LHCN-M2 (cell line): ENCODE measurements at regions not wholly inside any gene's neighbourhood (a gene's known extent, or its start where the extent isn't known, plus 50 kb on each side); places are given as distances from the start of the nearest gene placed in this dataset.
"Not testable (repeated sequence)": the region's sequence is repeated elsewhere in the genome, so short reads cannot be mapped to it uniquely, and the experiment has no call there.

Source experiments
- DNase-seq: peaks from one replicate; pipeline ENCODE4 v3.0.0-alpha.2; 2012; ENCODE audit warnings: low read depth

DNA sequence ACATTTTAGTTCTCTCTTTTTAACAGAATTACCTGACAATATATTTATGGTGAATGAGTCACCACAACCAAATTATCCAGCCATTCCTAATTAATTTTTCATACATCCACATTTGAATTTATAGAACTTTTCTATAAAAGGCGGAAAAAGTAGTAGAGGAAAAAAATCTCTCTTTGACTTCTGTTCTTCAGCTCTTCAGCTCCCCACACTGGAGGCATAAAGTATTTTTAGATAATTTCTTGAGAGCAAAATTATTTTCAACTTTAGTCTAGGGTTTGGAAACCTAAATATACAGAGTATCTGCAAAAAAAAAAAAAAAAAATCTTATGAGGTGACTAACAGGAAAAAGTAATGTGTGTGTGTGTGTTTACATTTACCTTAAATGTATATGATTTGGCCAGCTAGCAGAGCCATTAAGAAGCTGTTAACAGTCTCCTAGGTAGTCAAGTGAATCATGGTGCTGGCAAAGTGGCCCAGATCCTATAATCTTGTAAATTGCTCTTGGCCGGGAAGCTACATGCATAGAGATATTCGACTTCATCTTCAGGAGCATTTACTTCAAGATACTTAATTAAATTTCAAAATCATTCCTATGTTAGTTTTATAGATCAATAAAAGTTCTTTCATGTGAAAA is 383.1 kb upstream of the STEAP1 start:
- no peak for DNase-seq

DNA sequence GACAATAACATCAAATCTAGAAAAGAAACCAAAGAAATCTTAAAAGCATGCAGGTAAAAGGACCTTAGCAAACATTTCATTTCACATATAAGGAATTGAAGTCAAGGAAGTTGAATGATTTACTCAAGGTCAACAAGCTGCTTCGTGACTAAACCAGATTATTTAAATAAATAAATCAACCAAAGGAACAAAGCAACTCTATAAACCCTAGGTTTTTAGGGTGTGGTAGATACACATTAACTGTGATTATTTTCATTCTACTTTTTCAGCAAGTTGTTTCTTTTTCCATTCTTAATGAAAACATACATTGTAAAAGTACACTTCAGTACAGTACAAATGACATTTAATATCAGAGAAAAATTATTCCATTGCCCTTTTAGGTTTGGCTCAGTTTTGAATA is 382.0 kb upstream of the STEAP1 start:
- no peak for DNase-seq

DNA sequence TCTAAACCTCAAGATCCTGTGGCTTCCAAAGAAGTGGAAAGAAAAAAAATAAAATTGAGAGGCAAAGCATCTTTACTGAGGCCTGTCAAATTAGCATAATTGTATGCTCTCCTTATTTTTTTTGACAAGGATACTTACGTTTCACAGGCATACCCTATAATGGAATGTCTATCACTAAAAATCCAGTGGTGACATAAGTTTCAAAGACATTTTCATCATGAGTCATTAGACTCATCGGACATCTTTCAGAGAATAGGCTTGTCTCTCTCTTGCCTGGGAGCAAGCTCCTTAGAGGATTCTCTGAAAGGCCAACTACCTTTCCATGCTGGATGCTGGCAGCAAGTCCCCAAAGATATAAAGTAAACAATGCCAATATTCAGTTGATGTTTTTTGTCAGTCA is 380.7 kb upstream of the STEAP1 start:
- no peak for DNase-seq

DNA sequence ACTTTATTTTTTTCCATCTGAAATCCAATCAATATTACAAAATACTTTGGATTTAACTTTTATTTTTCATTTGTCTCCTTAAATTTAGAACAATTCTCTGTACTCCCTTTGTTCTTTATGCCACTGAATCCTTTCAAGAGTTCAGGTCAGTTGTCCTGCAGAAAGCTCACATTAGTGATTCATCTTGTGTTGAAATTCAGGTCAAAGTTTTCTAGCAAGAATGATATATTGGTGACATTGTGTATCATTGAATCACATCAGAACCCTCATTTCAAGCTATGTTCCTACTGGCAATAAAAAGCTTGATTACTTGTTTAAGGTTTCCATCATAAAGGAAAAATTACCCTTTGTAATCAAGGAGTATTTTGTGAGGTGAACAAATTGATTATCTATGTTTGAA is 378.8 kb upstream of the STEAP1 start:
- no peak for DNase-seq

DNA sequence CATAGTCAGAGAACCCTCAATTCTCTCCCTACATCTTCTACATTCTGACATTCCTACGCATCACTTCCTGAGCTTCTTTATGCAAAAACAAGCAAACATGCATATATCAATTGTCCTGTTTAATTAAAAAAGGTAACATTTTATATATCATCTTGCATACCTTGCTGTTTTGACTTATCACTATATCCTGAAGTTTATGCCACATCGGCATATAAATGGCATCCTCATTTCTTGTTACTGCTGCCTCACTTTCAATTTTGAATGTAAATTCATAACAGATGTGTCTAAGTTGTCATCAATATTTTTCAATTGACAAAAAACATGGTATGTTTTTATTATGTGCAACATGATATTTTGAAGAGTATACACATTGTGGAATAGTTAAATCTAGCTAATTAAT is 377.3 kb upstream of the STEAP1 start:
- DNase-seq, result no peak

DNA sequence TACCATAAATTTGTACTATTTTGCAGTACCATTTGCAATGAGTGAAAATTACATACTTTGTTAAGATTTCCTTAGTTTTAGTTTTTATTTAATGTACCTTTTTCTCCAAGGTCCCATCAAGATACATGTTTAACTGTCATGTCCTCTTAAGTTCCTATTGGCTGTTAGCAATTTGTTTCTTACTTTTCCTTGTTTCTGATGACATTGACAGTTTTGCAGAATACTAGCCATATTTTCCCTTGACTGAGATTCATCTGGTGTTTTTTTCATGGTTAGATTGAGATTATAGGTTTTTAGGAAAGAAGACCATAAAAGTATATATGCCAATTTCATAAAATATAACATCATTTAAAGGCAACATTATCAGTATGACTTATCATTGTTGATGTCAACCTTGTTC is 376.8 kb upstream of the STEAP1 start:
- no peak for DNase-seq

DNA sequence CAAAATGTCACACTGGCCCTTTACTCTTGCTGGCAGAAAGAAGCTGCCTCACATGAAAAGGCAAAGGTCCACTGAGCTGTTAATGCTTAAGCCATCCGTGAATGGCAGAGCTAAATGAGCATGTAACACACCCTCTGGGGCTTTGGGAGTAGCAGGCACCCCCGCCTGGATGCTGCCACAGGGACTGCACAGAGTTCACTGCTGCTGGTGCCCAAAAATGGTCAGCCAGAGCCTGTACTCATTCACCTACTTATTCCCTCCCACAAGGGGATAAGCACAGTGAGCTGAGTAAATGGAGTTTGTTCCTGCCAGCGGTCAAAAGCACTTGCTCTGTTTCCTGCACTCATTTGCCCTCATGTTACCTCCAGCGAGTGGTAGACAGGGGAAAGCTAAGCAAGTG is 374.0 kb upstream of the STEAP1 start:
- DNase-seq, result no peak

DNA sequence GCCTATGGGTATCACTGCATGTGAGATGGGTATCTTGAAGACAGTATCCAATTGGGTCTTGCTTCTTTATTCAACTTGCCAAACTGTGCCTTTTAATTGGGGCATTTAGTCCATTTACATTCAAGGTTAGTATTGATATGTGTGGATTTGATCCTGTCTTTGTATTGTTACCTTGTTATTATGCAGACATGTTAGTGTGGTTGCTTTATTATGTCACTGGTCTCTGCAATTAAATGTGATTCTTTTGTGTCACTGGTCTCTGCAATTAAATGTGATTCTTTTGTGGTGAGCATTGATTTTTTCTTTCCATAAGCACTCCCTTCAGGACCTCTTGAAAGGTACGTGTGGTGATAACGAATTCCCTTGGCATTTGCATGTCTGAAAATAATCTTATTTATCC is 357.8 kb upstream of the STEAP1 start:
- DNase-seq, result no peak

DNA sequence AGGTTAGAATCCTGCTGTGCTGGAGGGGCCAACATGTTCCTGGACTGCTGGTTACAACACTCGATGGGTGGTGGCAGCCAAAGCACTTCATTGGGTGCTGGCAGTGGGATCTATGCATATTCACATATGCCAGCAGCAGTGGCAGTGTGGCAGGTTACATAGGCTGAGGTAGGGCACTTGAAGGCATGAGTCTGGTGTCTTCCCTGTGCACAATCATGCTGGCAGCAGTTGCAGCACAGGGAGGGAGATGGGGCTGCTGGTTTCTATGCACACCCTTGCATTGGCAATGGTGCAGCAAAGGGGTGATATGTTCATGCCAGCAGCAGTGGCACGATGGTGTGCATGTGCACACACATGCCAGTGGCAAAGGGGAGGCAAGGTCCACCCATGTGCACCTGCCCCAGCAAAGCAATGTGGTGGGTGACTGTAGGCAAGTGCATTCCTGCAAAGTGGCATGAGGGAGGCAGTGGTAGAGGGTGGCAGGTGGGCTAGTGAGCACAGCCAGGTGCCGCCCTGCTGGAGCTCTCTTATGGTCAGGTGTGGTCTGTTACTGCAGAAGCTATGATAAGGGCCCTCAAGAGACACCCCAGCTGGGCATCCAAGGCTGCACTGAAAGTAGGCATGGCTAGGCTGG is 356.2 kb upstream of the STEAP1 start:
- no peak for DNase-seq

DNA sequence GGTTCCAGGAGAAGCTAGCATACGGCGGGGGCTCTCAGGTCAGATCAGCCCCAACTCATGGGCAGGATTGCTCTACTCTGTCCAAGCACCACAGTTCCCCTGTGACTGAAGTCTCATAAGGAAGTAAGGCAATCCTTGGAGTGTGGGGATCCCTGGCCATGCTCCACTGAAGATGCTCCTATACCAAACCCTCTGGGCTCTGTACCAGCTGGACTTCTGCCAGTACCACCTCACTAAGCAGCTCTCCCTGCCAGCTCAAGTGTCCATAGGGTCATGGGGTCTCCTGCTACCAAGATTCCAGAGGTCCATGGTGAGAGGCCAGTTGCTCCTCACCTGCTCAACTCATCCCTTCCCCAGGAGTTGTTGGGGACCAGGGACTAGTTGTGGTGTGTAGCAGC is 355.7 kb upstream of the STEAP1 start:
- no peak for DNase-seq

DNA sequence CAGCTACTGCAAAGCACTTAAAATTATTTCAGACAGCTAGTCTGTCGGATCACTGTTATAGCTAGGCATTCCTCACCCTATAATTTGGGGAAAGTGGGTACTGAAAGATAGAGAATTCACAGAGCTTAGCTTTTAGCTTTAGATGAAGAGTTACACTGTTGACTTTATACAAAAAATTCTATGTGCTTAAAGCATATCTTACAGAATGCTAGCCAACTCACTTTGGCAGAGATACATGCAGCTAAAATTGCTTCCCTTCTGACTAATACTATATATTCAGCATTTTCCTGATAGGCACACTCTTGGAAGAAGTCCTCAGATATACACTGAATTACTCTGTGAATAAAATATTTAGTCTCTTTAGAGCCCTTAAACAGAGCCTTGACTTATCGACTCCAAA is 353.5 kb upstream of the STEAP1 start:
- DNase-seq, result no peak

DNA sequence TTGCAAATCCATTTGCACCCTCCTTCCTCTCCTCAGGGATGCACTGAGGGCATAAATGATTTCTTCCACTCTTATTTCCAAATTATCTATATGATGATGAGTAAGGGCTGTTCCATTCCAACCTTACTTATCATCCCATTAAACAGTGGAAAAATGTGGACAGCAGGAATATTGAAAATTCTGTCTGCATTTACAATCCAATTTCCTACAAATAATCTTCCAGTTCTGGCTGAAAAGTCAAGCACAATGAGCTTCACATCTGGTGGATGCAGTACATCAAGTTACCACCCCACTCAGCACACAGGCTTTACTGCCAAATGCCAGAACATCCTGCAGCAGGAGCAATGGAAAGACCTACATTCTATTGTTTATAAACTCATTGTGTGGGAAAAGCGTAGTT is 345.0 kb upstream of the STEAP1 start:
- DNase-seq, result no peak

DNA sequence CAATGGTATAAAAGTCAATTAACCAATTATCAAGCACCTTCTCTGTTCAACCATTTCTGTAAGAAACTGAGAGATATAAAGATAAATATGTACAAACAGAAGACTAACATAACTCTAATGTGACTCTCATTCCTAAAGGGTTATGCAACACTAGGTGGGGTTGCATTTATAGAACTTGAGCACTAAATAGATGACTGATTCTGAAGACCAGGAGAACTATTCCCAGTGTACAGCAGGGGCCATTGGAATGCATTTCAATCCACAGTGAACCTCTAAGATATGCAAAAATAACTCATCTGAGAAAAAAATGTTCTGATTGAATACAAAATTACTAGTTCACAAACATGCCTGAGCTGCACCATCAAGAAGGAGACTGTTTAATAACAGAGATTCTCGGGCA is 341.2 kb upstream of the STEAP1 start:
- no peak for DNase-seq

DNA sequence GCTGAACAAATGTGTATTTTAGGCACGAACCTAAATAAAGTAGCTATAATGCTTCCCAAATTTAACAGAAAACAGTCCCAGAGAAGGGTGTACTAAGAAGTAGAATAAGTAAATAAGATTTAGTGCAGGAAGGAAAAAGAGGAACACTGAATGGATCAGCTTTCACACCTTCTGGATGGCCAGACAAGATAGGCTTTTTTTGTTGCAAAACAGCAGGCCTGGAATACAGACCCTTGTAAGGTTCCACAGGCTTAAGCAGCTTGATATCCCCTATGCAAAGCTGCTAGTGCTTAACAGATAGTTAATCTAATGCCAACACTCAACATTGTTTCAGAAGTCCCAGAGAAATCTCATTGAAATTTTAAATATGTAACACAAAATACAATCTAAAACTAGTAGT is 328.1 kb upstream of the STEAP1 start:
- DNase-seq, result no peak

DNA sequence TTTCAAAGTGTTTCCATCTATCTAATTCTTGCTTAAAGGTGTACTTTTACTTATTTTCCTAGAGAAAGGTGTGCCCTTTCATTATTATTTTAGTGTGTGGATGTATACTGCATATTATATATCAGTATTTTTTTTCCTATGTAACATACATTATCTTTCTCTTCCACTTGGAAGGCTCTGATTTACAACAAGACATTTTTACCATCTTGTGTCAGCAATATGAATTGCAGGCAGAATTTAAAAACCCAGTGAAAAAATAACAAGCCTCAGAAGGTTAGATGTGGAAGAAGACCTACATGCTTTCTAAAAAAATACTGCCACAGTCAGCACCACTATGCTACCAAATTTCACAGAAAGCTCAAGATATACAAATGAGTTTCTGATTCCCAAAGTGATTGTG is 327.7 kb upstream of the STEAP1 start:
- DNase-seq, result no peak

DNA sequence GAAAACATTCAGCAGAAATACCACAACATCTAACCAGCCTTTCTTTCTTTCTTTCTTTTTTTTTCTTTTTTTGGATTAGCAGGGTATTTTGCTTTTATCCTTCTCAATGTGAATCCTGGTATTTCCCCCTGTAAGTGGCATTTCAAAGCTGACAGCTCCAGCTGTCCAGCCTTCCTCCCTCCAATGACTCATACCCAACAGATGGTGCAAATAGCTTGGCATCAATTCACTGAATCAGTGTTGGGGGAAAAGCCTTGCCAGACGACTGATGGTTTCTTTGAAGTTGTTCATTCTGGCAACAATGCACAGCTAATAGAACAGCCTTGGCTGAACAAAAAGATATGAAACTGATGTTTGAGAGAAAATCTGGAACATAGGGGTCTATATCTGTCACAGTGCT is 316.8 kb upstream of the STEAP1 start:
- peak; percentile 96 for DNase-seq

DNA sequence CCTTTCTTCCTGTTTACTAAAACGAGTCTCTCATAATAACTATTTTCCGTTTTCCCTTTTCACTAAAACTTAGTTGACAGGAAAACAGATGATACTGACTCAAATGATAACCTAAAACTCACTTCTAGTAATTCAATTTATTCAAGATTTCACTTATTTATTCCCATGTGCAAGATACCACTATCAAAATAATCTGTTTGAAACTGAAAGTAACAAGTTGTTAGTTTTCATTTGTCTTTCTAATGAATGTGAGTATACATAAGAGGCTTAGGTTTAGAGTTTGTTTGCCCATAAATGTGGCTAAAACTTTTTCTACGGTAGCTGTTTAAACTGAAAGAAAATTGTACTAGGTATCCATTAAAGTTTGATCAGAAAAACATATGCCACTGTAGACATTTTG is 314.9 kb upstream of the STEAP1 start:
- no peak for DNase-seq

DNA sequence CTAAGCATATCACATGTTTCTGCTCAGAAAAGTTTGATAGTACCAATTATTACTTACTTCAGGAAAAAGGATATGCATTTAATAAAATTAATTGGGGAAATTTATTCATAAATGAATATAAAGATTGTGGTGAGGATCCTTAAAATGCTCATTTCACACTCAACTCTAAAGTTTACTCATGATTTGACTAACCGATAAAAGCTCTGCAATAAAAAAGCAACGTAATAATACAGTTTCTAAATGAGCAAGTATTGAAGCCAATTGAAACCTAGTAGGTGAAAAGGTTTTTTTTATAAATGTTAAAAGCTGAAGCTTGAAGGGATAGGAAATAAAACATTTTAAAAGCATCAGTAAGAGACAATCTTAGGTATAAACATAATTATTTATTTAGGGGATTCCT is 308.3 kb upstream of the STEAP1 start:
- no peak for DNase-seq

DNA sequence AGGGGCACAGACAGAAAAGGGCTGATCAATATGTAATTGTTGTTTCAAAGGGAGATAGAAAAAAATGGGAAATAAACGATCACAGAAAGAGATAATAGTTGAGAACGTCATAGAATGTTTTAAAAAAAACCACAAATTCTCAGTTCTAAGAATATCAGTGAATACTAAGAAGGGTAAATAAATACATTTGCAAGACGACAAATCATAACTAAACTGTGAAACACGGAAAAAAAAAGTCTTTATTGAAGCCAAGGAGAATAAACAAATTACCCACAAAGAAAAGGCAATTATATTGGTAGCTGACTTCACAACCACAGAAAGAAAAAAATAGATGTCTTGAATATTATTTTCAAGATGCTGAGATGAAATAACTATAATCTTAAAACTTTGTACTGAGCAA is 305.2 kb upstream of the STEAP1 start:
- DNase-seq, result no peak

DNA sequence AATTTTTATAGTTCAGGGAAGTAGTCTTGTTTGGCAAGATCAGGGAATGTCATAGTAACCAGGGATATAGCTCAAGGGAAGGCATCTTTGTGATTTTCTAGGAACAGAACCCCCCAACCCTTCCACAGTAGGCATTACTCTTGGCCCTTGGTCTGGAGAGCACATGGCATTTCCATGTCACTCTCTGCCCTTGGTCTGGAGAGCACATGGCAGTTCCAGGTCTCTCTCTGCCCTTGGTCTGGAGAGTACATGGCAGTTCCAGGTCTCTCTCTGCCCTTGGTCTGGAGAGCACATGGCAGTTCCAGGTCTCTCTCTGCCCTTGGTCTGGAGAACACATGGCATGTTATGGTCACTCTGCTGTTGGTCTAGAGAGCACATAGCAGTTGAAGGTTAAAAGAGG is 297.2 kb upstream of the STEAP1 start:
- not testable (repeated sequence) for DNase-seq

DNA sequence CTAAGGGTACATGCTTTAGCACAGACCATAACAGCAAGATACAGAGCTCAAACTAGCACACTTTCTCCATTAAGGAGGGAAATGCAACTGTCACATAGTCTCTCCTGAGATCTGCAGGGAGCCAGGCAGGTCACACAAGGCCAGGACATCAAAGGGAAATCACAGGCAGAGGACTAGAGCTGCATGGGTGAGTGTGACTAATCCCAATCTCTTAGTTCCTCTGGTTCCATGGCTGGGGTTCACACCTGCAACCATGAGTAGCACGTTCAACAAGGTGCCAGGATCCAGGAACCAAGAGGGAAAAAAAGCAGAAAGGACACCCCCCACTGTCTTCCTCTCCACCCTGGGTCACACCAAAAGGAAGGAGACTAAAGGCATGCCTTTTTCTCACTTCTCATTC is 296.5 kb upstream of the STEAP1 start:
- DNase-seq, result no peak

DNA sequence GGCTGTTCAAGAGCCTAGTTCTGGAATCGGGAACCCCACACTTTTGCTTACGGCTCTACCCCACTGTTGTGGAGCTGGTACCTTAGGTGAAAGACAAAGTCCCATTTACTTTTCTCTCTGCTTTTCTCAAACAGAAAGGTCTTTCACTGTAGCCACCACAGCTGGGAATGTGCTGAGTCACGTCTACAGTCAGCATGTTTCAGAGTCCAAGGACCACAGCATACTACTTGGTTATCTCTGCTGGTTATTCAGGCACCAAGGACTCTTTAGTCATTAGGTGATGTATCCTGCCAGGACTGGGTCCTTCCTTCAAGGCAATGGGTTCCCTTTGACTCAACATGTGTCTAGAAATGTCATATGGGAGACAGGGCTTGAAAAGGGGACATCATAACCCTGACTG is 266.8 kb upstream of the STEAP1 start:
- DNase-seq, result peak; percentile 7

DNA sequence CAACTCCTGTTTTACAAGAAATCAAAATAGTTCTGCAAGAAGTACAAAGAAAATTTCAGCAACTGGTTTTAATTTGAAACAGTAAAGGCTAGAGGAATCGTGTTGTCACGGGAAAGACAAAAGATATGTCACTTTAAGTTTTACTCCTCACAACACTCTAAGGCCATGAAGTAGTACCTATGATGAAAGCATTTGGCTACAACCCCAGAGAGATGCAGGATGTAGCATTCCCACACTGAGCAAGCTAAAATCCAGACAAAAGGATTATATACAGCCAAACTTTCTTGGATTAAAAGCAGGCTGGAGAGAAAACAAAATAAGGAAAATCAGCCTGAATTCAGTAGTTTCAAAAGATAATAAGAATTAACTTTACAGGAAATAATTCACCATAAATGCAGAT is 245.5 kb upstream of the STEAP1 start:
- no peak for DNase-seq

DNA sequence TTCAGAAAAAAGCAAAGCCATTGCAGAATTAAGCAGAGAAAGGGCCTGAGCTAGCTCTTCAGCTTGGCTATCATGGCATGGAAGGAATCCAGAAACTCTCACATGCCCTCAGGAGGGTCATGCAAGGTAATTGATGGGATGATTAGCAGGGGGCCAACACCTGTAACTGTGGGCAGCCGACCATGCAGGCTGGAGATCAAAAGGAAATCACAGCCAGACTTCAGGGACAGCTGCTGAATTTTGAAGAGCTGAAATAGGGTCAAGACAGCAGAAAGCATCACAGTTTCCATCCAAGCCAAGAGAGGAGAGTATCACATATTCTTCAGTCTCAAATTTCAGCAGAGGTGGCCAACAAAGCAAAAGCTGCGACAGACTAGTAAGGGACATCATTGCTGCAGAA is 239.6 kb upstream of the STEAP1 start:
- DNase-seq, result no peak
